Esophagus squamous epithelium (tissue), 4 donors: ENCODE measurements at regions not wholly inside any gene's neighbourhood (a gene's known extent, or its start where the extent isn't known, plus 50 kb on each side); places are given as distances from the start of the nearest gene placed in this dataset.

Experiments used
- POLR2A ChIP-seq, 4 donors: fragments of 450-650 bp; IDR thresholded peaks; one replicate each; pipeline ENCODE4 v1.6.1; 2017; ENCODE audit warnings: antibody characterized with exemption in 4 of 4, mild to moderate bottlenecking in 4 of 4, moderate library complexity in 3 of 4
- TF ChIP-seq, protein P1 (sequence below), 6 experiments: fragments of 450-650 bp in 4 of 6; fragments of 200-600 bp in 2 of 6; sonication (generic) in 2 of 6; IDR thresholded peaks; one replicate each; pipeline ENCODE4 v1.5.1; 2016 to 2019; ENCODE audit warnings: antibody characterized with exemption in 6 of 6, mild to moderate bottlenecking in 4 of 6, moderate library complexity in 4 of 6

DNA sequence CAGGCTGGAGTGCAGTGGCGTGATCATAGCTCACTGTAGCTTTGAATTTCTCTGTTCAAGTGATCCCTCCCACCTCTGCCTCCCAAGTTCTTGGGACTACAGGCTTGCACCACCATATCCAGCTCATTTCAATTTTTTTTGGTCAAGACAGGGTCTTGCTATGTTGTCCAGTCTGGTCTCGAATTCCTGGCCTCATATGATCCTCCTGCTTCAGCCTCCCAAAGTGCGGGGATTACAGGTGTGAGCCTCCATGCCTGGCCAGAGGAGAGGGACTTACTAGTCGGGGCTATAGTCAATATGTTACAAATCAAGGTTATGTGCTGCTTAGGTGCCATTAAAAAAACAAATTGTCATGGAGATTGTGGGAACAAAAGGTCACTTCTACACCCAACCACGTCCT is 105.3 kb upstream of the GALNT17 start:
- no peak for TF ChIP-seq POLR2A (IDR thresholded peaks at IDR 0.05)
- TF ChIP-seq, protein P1, sequence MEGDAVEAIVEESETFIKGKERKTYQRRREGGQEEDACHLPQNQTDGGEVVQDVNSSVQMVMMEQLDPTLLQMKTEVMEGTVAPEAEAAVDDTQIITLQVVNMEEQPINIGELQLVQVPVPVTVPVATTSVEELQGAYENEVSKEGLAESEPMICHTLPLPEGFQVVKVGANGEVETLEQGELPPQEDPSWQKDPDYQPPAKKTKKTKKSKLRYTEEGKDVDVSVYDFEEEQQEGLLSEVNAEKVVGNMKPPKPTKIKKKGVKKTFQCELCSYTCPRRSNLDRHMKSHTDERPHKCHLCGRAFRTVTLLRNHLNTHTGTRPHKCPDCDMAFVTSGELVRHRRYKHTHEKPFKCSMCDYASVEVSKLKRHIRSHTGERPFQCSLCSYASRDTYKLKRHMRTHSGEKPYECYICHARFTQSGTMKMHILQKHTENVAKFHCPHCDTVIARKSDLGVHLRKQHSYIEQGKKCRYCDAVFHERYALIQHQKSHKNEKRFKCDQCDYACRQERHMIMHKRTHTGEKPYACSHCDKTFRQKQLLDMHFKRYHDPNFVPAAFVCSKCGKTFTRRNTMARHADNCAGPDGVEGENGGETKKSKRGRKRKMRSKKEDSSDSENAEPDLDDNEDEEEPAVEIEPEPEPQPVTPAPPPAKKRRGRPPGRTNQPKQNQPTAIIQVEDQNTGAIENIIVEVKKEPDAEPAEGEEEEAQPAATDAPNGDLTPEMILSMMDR (IDR thresholded peaks at IDR 0.05), result no peak
